ENCODE measurements at regions not wholly inside any gene's neighbourhood (a gene's known extent, or its start where the extent isn't known, plus 50 kb on each side); places are given as distances from the start of the nearest gene placed in this dataset.
A peak's percentile ranks its signal among the peaks of the same experiment; 100 is the strongest.

DNA sequence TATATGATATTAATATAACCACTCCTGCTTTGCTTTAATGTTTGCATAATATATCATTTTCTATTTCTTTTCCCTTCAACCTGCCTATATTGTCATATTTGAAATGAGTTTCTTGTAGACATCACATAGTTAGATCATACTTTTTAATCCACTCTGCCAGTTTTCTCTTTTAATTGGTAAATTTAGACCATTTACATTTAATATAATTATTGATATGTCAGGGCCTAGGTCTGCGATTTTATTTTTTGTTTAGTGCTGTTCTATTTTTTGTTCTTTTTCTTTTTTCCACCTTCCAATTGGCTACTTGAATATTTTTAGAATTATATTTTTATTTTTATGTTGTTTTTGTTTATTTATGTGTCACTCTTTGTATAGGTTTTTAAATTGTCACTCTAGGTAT, 213.3 kb downstream of the C1orf94 start:
- DNase-seq (ENCODE audit: extremely low read depth in 1 of 4, low spot score in 3 of 4) = no peak
- Histone ChIP-seq H3K27ac (ENCODE audit: extremely low read depth, low read depth, low read length) (no peak overlapping the region), H3K9ac (ENCODE audit: insufficient read depth in 1 of 2, low read depth in 2 of 2, low read length in 2 of 2) (no peak overlapping the region), H3K9me3 (replicated peaks; ENCODE audit: control insufficient read depth, insufficient read depth, low read depth, low read length) (no peaks in the 10 kb centered on the region), H3K79me2 (ENCODE audit: control insufficient read depth, insufficient read depth, low read length) (no peaks in the 10 kb centered on the region), H4K20me1 (replicated peaks; ENCODE audit: control insufficient read depth, insufficient read depth, low read length) (no peaks in the 10 kb centered on the region), H3K27me3 (ENCODE audit: control insufficient read depth in 2 of 2, insufficient read depth in 2 of 2, low read length in 2 of 2) (no peaks in the 10 kb centered on the region), H3K36me3 (ENCODE audit: control insufficient read depth, insufficient read depth, low read length) (no peaks in the 10 kb centered on the region), H3K9me1 (ENCODE audit: control insufficient read depth, insufficient read depth, low read length) (no peaks in the 10 kb centered on the region), H2AFZ (ENCODE audit: low read depth, low read length) (no peak overlapping the region), H3K4me1 (replicated peaks in 1 of 2; ENCODE audit: control insufficient read depth in 2 of 2, insufficient read depth in 2 of 2, low read length in 2 of 2) (no peaks in the 10 kb centered on the region), H3K4me3 (no peak overlapping the region), H3K4me2 (ENCODE audit: insufficient read depth, low read length) (no peak overlapping the region)
- no peak for ATAC-seq
- TF ChIP-seq ZNF24 (IDR thresholded peaks at IDR 0.05) = no peak
- TF ChIP-seq ZNF507 (tag; conservative IDR thresholded peaks at IDR 0.05) = peak; percentile 94
- TF ChIP-seq CBX8 (IDR thresholded peaks at IDR 0.05; ENCODE audit: borderline replicate concordance, extremely low read depth, low read depth, low read length, poor library complexity, severe bottlenecking) = no peak
- TF ChIP-seq BDP1 (IDR thresholded peaks at IDR 0.05; ENCODE audit: insufficient read depth, insufficient read length) = no peak
- WGBS (ENCODE audit: insufficient coverage, low coverage, missing lambda C conversion rate) = 5% methylated on average over 1 of the region's 1 CpG
- ChIA-PET POLR2A (no interaction called here), CTCF (ENCODE audit: low intra/inter-chr PET ratio) (no interaction called here)
- FAIRE-seq = no peak
- BruUV-seq (replicated peaks) = no TSS peak
- in situ Hi-C loops (cut with MboI) (no loop called here), intact Hi-C loops (cut with micrococcal nuclease) (no loop called here)

DNA sequence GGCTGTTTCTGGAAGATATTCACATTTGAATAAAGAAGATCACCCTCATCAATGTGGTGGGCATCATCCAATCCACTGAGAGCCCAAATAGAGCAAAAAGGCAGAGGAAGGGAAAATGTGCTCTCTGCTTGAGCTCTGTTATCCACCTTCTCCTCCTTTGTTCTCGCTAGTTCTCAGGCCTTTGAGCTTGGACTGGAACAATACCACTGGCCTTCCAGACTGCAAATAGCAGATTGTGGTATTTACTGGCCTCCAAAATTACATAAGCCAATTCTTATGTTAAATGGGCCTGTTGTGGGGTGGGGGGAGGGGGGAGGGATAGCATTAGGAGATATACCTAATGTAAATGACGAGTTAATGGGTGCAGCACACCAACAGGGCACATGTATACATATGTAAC, 219.3 kb downstream of the C1orf94 start:
- FAIRE-seq = no peak
- H4K20me1 ChIP-seq (replicated peaks; ENCODE audit: control insufficient read depth, insufficient read depth, low read length) = no peaks in the 10 kb centered on the region
- no TSS peak for BruUV-seq (replicated peaks)
- no peaks in the 10 kb centered on the region for H3K9me1 ChIP-seq (ENCODE audit: control insufficient read depth, insufficient read depth, low read length)
- no peaks in the 10 kb centered on the region for H3K4me1 ChIP-seq (replicated peaks in 1 of 2; ENCODE audit: control insufficient read depth in 2 of 2, insufficient read depth in 2 of 2, low read length in 2 of 2)
- POLR2A ChIA-PET = no interaction called here
- 0% methylated on average over 2 of the region's 2 CpGs for WGBS (ENCODE audit: insufficient coverage, low coverage, missing lambda C conversion rate)
- H3K4me2 ChIP-seq (ENCODE audit: insufficient read depth, low read length) = no peak overlapping the region
- no peaks in the 10 kb centered on the region for H3K9me3 ChIP-seq (replicated peaks; ENCODE audit: control insufficient read depth, insufficient read depth, low read depth, low read length)
- H2AFZ ChIP-seq (ENCODE audit: low read depth, low read length) = no peak overlapping the region
- ATAC-seq = no peak
- H3K79me2 ChIP-seq (ENCODE audit: control insufficient read depth, insufficient read depth, low read length) = no peaks in the 10 kb centered on the region
- no peak overlapping the region for H3K4me3 ChIP-seq
- no peak overlapping the region for H3K9ac ChIP-seq (ENCODE audit: insufficient read depth in 1 of 2, low read depth in 2 of 2, low read length in 2 of 2)
- intact Hi-C loops (cut with micrococcal nuclease) (no loop called here), in situ Hi-C loops (cut with MboI) (no loop called here)
- no peaks in the 10 kb centered on the region for H3K27me3 ChIP-seq (ENCODE audit: control insufficient read depth in 2 of 2, insufficient read depth in 2 of 2, low read length in 2 of 2)
- TF ChIP-seq TRIM24 (IDR thresholded peaks at IDR 0.05) (no peak), SIN3A (IDR thresholded peaks at IDR 0.05; ENCODE audit: borderline replicate concordance in 2 of 2, control insufficient read depth in 1 of 2, low read depth in 2 of 2, low read length in 2 of 2) (no peak), SMC3 (conservative IDR thresholded peaks at IDR 0.05; ENCODE audit: insufficient read depth, low read depth, low read length) (no peak), ZBTB49 (CRISPR knock-in tag; IDR thresholded peaks at IDR 0.05; ENCODE audit: borderline replicate concordance) (no peak), RFX1 (IDR thresholded peaks at IDR 0.05) (no peak), ESRRB (CRISPR knock-in tag; IDR thresholded peaks at IDR 0.05; ENCODE audit: borderline replicate concordance) (no peak), UBTF (IDR thresholded peaks at IDR 0.05; ENCODE audit: borderline replicate concordance in 1 of 2, low read depth in 2 of 2, low read length in 2 of 2) (no peak), NRF1 (conservative IDR thresholded peaks at IDR 0.05 in 1 of 2, IDR thresholded peaks at IDR 0.05 in 1 of 2) (no peak)
- no peak for DNase-seq (ENCODE audit: extremely low read depth in 1 of 4, low spot score in 3 of 4)
- H3K36me3 ChIP-seq (ENCODE audit: control insufficient read depth, insufficient read depth, low read length) = no peaks in the 10 kb centered on the region
- H3K27ac ChIP-seq (ENCODE audit: extremely low read depth, low read depth, low read length) = no peak overlapping the region
- CTCF ChIA-PET (ENCODE audit: low intra/inter-chr PET ratio) = no interaction called here

Measured in K562 (cell line).